GM23248 (cell line): ENCODE measurements at regions not wholly inside any gene's neighbourhood (a gene's known extent, or its start where the extent isn't known, plus 50 kb on each side); places are given as distances from the start of the nearest gene placed in this dataset.

Experiments used
- EZH2 ChIP-seq: fragments of 200-600 bp; sonication (generic); IDR thresholded peaks from 2 replicates; pipeline ENCODE4 v1.6.1; 2018; ENCODE audit warnings: antibody characterized with exemption, mild to moderate bottlenecking; ENCODE audit not compliant: insufficient read depth, poor library complexity, severe bottlenecking
- EZH2phosphoT487 ChIP-seq: fragments of 200-600 bp; sonication (generic); IDR thresholded peaks from 2 replicates; pipeline ENCODE4 v1.6.1; 2018; ENCODE audit warnings: antibody characterized with exemption, moderate library complexity, mild to moderate bottlenecking, low read depth; ENCODE audit not compliant: insufficient read depth

DNA sequence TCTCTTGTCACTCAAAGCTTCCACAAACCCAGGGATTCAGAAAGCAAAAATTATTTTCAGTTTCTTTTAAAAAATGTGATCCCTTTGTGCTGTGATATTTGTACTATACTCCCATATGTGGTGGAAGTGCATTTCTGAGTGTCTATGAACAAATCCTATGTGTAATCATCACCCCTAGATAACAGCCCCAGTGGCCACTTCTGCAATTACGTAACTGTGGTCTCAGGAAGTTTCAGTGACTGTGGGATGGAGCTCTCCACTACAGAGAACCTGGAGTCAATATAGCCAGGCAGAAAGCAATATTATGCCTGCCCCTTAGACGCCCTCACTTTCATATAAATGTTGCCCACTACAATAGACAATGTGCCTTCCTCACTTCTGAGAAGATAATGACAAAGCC, 1101.7 kb upstream of the GHITM start:
- TF ChIP-seq EZH2 (no peak), EZH2phosphoT487 (no peak)
